KMS-11 (cell line): ENCODE measurements at regions not wholly inside any gene's neighbourhood (a gene's known extent, or its start where the extent isn't known, plus 50 kb on each side); places are given as distances from the start of the nearest gene placed in this dataset.

ENCODE experiments used
- H2AFZ ChIP-seq: fragments of 200-600 bp; sonication (generic); 2 replicates; pipeline ENCODE4 v1.6.1; 2016; ENCODE audit warnings: antibody characterized with exemption, mixed run types, low read depth
- H3K27ac ChIP-seq: fragments of 200-600 bp; sonication (generic); 2 replicates; pipeline ENCODE4 v1.6.1; 2016; ENCODE audit warnings: mild to moderate bottlenecking, mixed run types
- H3K27me3 ChIP-seq: fragments of 200-600 bp; sonication (generic); 2 replicates; pipeline ENCODE4 v1.6.1; 2017; ENCODE audit warnings: mild to moderate bottlenecking, low read depth, mixed run types, moderate library complexity; ENCODE audit not compliant: insufficient read depth
- H3K36me3 ChIP-seq: fragments of 200-600 bp; sonication (generic); 2 replicates; pipeline ENCODE4 v1.6.1; 2017; ENCODE audit warnings: mild to moderate bottlenecking, mixed run types; ENCODE audit not compliant: insufficient read depth
- H3K4me1 ChIP-seq: fragments of 200-600 bp; sonication (generic); 2 replicates; pipeline ENCODE4 v1.6.1; 2016; ENCODE audit warnings: mild to moderate bottlenecking, low read depth, mixed run types; ENCODE audit not compliant: poor library complexity, severe bottlenecking
- H3K4me2 ChIP-seq: fragments of 200-600 bp; sonication (generic); 2 replicates; pipeline ENCODE4 v1.7.0; 2016; ENCODE audit warnings: mild to moderate bottlenecking, mixed run types
- H3K4me3 ChIP-seq: fragments of 200-600 bp; sonication (generic); IDR thresholded peaks from 2 replicates; pipeline ENCODE4 v1.6.1; 2017; ENCODE audit warnings: low read depth, low read length, mixed read lengths; ENCODE audit not compliant: insufficient read depth
- H3K79me2 ChIP-seq: fragments of 200-600 bp; sonication (generic); 2 replicates; pipeline ENCODE4 v1.6.1; 2016; ENCODE audit warnings: low read depth, mixed run types; ENCODE audit not compliant: insufficient read depth
- H3K9ac ChIP-seq: fragments of 200-600 bp; sonication (generic); 2 replicates; pipeline ENCODE4 v1.6.1; 2016; ENCODE audit warnings: mild to moderate bottlenecking, mixed run types
- H4K20me1 ChIP-seq: fragments of 200-600 bp; sonication (generic); 2 replicates; pipeline ENCODE4 v1.6.1; 2016; ENCODE audit warnings: mild to moderate bottlenecking, mixed run types; ENCODE audit not compliant: insufficient read depth
- TF ChIP-seq, protein P1 (sequence below): fragments of 200-600 bp; sonication (generic); conservative IDR thresholded peaks from 2 replicates; pipeline ENCODE4 v1.6.1; 2017; ENCODE audit warnings: low read depth, mild to moderate bottlenecking, antibody characterized with exemption, low read length, moderate library complexity, mixed read lengths

DNA sequence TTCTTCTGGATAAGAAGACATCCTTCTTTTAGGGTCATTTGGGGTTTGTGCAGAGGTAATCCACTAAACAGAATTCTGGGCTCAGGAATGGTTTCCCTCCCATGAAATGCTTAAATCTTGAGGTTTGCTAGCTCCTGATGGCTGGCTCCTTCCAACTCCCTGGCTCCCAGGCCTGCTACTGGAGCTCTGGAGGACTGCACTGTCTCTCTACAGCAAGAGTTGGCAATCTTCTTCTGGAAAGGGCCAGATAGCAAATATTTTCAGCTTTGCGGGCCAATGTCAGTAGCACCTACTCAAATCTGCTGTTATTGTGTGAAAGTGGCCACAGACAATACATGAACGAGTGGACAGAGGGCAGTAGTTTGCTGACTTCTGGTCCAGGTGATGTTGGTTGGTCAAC is 174.2 kb upstream of the CTBP2 start:
- Histone ChIP-seq H3K4me2 (no peak overlapping the region), H3K36me3 (no peaks in the 10 kb centered on the region), H3K27ac (no peak overlapping the region), H3K79me2 (no peaks in the 10 kb centered on the region), H3K4me3 (no peak overlapping the region), H2AFZ (no peak overlapping the region), H3K27me3 (no peaks in the 10 kb centered on the region), H3K9ac (no peak overlapping the region), H4K20me1 (no peaks in the 10 kb centered on the region), H3K4me1 (no peaks in the 10 kb centered on the region)
- TF ChIP-seq, protein P1, sequence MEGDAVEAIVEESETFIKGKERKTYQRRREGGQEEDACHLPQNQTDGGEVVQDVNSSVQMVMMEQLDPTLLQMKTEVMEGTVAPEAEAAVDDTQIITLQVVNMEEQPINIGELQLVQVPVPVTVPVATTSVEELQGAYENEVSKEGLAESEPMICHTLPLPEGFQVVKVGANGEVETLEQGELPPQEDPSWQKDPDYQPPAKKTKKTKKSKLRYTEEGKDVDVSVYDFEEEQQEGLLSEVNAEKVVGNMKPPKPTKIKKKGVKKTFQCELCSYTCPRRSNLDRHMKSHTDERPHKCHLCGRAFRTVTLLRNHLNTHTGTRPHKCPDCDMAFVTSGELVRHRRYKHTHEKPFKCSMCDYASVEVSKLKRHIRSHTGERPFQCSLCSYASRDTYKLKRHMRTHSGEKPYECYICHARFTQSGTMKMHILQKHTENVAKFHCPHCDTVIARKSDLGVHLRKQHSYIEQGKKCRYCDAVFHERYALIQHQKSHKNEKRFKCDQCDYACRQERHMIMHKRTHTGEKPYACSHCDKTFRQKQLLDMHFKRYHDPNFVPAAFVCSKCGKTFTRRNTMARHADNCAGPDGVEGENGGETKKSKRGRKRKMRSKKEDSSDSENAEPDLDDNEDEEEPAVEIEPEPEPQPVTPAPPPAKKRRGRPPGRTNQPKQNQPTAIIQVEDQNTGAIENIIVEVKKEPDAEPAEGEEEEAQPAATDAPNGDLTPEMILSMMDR: no peak

DNA sequence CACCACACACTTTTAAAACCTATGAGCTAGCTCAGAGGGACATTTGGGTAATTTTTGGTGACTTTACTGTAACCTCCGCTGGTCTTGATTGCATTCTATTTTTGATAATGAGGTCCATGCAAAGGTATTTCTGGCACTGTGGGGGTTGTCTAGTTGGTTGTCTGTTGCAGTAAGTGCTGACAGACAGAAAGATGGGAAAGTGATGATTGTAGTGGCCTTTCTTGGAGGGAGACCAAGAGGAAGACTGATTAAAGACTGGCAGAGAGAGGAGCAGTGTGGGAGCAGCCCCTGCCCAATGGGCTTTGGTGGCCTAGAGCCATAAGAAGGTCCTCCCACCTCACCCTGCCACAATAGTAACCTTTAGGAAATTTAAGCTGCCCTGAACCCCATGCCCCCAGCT is 173.4 kb upstream of the CTBP2 start:
- H3K36me3 ChIP-seq: no peaks in the 10 kb centered on the region
- H3K4me3 ChIP-seq: no peak overlapping the region
- H3K27me3 ChIP-seq: no peaks in the 10 kb centered on the region
- H2AFZ ChIP-seq: no peak overlapping the region
- no peak overlapping the region for H3K27ac ChIP-seq
- H4K20me1 ChIP-seq: no peaks in the 10 kb centered on the region
- no peak overlapping the region for H3K4me2 ChIP-seq
- H3K4me1 ChIP-seq: no peaks in the 10 kb centered on the region
- no peaks in the 10 kb centered on the region for H3K79me2 ChIP-seq
- H3K9ac ChIP-seq: no peak overlapping the region
- TF ChIP-seq, protein P1: no peak

DNA sequence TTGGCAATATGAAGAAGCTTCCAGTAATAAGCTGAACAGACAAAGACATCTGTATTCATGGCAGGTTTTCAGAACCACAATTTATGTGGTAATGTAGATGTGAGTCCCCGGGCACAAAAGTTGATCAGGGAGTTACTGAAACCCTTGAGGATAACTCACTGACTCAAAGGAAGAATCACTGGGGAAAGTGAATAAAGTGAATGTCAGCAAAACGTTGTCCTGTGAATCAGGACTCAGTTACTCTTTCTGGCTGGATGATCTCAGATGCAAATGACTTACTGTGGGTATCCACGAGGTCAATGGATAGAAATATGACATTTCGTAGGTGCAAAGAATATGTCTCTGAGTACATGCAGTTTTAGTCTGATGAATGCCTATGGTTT is 172.8 kb upstream of the CTBP2 start:
- TF ChIP-seq, protein P1: no peak
- H3K27me3 ChIP-seq: no peaks in the 10 kb centered on the region
- no peak overlapping the region for H3K9ac ChIP-seq
- no peaks in the 10 kb centered on the region for H3K36me3 ChIP-seq
- H3K79me2 ChIP-seq: no peaks in the 10 kb centered on the region
- no peaks in the 10 kb centered on the region for H4K20me1 ChIP-seq
- no peak overlapping the region for H3K4me2 ChIP-seq
- no peaks in the 10 kb centered on the region for H3K4me1 ChIP-seq
- H2AFZ ChIP-seq: no peak overlapping the region
- no peak overlapping the region for H3K27ac ChIP-seq
- no peak overlapping the region for H3K4me3 ChIP-seq

DNA sequence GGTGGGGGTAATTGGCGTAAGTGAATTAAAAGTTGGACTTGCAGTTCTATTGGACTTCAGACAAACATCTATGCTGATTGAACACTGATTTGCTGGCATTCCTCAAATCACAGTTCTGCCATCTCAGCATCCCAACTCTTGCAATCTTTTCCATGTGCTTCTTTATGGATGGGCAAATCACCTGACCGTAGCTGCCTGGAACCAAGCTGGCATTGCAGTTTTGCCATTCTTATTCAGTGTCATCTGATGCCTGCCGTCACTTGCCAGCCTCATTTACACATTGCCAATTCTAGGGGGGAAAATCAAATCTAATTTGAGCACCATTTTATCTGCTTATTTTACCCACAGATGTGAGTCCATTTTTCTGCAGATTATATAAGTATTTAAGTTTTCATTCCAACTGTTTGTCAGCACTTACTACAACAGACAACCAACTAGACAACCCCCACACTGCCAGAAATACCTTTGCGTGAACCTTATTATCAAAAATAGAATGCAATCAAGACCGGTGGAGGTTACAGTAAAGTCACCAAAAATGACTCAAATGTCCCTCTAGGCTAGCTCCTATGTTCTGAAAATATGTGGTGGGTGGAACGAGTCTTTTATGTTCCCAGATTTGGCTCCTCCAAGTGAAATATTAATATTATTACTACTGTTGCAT is 172.3 kb upstream of the CTBP2 start:
- Histone ChIP-seq H3K36me3 (no peaks in the 10 kb centered on the region), H3K9ac (no peak overlapping the region), H3K27me3 (no peaks in the 10 kb centered on the region), H3K4me1 (no peaks in the 10 kb centered on the region), H3K4me3 (no peak overlapping the region), H3K4me2 (no peak overlapping the region), H3K79me2 (no peaks in the 10 kb centered on the region), H2AFZ (no peak overlapping the region), H3K27ac (no peak overlapping the region), H4K20me1 (no peaks in the 10 kb centered on the region)
- TF ChIP-seq, protein P1: no peak
